Stimulated activated CD4-positive, alpha-beta T cell treated with anti-CD3 and anti-CD28 coated beads, Interleukin-4, amount 100 ng/mL, for 48 hours (primary cell): ENCODE measurements at regions not wholly inside any gene's neighbourhood (a gene's known extent, or its start where the extent isn't known, plus 50 kb on each side); places are given as distances from the start of the nearest gene placed in this dataset.

Experiments used
- DNase-seq, 2 donors: peaks; one replicate each; pipeline ENCODE4 v3.0.0-alpha.2; 2020; ENCODE audit warnings: low read depth in 2 of 2

- no peak for DNase-seq
These were observed 88.1 kb downstream of the TMEM30B start for GRCh38 chr14:61192989-61193388.

GRCh38 chr14:61191733-61192132, 89.4 kb downstream of the TMEM30B start:
- no peak for DNase-seq

- DNase-seq = no peak
These were observed 90.8 kb downstream of the TMEM30B start for GRCh38 chr14:61190341-61190740.

GRCh38 chr14:61188978-61189808, 91.9 kb downstream of the TMEM30B start:
- DNase-seq = peak; percentile 24 to 27

GRCh38 chr14:61188196-61188595, 92.9 kb downstream of the TMEM30B start:
- DNase-seq = no peak

GRCh38 chr14:61187196-61187905, 93.8 kb downstream of the TMEM30B start:
- no peak for DNase-seq

GRCh38 chr14:61186341-61187195, 94.6 kb downstream of the TMEM30B start:
- no peak for DNase-seq

GRCh38 chr14:61185534-61185933, 95.6 kb downstream of the TMEM30B start:
- no peak for DNase-seq

GRCh38 chr14:61184112-61184511, 97.0 kb downstream of the TMEM30B start:
- DNase-seq = no peak

GRCh38 chr14:61183196-61183885, 97.8 kb downstream of the TMEM30B start:
- no peak for DNase-seq

GRCh38 chr14:61179796-61180398, 101.2 kb downstream of the TMEM30B start:
- DNase-seq = no peak

GRCh38 chr14:61179061-61179690, 102.0 kb downstream of the TMEM30B start:
- DNase-seq = no peak

- peak; percentile 44 to 61 for DNase-seq
These were observed 102.7 kb downstream of the TMEM30B start for GRCh38 chr14:61178226-61179060.

GRCh38 chr14:61177279-61178225, 103.6 kb downstream of the TMEM30B start:
- DNase-seq = peak in 1 of 2 donors; percentile 7

- no peak for DNase-seq
These were observed 104.5 kb downstream of the TMEM30B start for GRCh38 chr14:61176686-61177085.

- no peak for DNase-seq
These were observed 106.2 kb downstream of the TMEM30B start for GRCh38 chr14:61174987-61175386.

- DNase-seq = no peak
These were observed 106.7 kb downstream of the TMEM30B start for GRCh38 chr14:61174441-61174891.

- DNase-seq = no peak
These were observed 109.4 kb downstream of the TMEM30B start for GRCh38 chr14:61171727-61172126.
